Panc1 (cell line): ENCODE measurements at regions not wholly inside any gene's neighbourhood (a gene's known extent, or its start where the extent isn't known, plus 50 kb on each side); places are given as distances from the start of the nearest gene placed in this dataset.

Source experiments
- ATAC-seq: fragments of 200-7000 bp; cut with Tn5 transposase; 2 replicates; pipeline ENCODE4 v1.9.1; 2020; ENCODE audit warnings: mild to moderate bottlenecking, moderate library complexity
- BruUV-seq: library from RNA; stranded (reverse); fragments of 400-500 nt; replicated peaks from 2 replicates; lab custom pipeline; 2021; lab: Mats Ljungman, UMichigan
- CTCF ChIA-PET: fragments of 300-600 bp; sonication (Branson Sonifier 250); formaldehyde crosslinking; loops from one replicate; lab custom pipeline; 2022; ENCODE audit warnings: antibody characterized with exemption; lab: Charles Lee
- POLR2A ChIA-PET: fragments of 300-600 bp; sonication (Branson Sonifier 250); formaldehyde crosslinking; loops from one replicate; lab custom pipeline; 2022; ENCODE audit warnings: antibody characterized with exemption; lab: Charles Lee
- DNase-seq: peaks from one replicate; pipeline ENCODE4 v3.0.0-alpha.2; 2010; ENCODE audit warnings: low read depth, low spot score
- H3K27ac ChIP-seq: 2 replicates; pipeline ENCODE4 v1.5.1; 2011; ENCODE audit warnings: mild to moderate bottlenecking, low read length, inconsistent platforms
- H3K27me3 ChIP-seq: fragments of 200-500 bp; sonication (Bioruptor generic); 2 replicates; pipeline ENCODE4 v1.6.0; 2014; ENCODE audit warnings: low read length, inconsistent platforms; ENCODE audit not compliant: control insufficient read depth, insufficient read depth
- H3K36me3 ChIP-seq: fragments of 200-500 bp; sonication (Bioruptor generic); 2 replicates; pipeline ENCODE4 v1.5.1; 2014; ENCODE audit warnings: inconsistent platforms, mild to moderate bottlenecking, low read length, moderate library complexity; ENCODE audit not compliant: control insufficient read depth, insufficient read depth
- H3K4me1 ChIP-seq: 2 replicates; pipeline ENCODE4 v1.5.1; 2011; ENCODE audit warnings: inconsistent platforms, mild to moderate bottlenecking, low read length, moderate library complexity; ENCODE audit not compliant: control insufficient read depth, insufficient read depth
- H3K4me3 ChIP-seq, 2 experiments: 2 replicates each; pipeline ENCODE4 v1.5.1; 2011 to 2012; ENCODE audit warnings: low read depth in 2 of 2, low read length in 2 of 2, mild to moderate bottlenecking in 2 of 2, inconsistent platforms in 1 of 2, moderate library complexity in 1 of 2
- H3K9me3 ChIP-seq: fragments of 200-500 bp; sonication (Bioruptor generic); 2 replicates; pipeline ENCODE4 v1.5.1; 2014; ENCODE audit warnings: low read depth, mild to moderate bottlenecking, inconsistent platforms, low read length, moderate library complexity; ENCODE audit not compliant: control insufficient read depth, insufficient read depth
- CTCF ChIP-seq: fragments of 450-650 bp; IDR thresholded peaks from 2 replicates; pipeline ENCODE4 v1.5.1; 2017; ENCODE audit warnings: mild to moderate bottlenecking
- POLR2AphosphoS5 ChIP-seq: IDR thresholded peaks from 2 replicates; pipeline ENCODE4 v1.6.1; 2012; ENCODE audit warnings: mild to moderate bottlenecking, low read depth, low read length, moderate library complexity
- REST ChIP-seq, 2 experiments: IDR thresholded peaks; 2 replicates each; pipeline ENCODE4 v1.6.1; 2011 to 2012; ENCODE audit warnings: low read depth in 2 of 2, control low read depth in 1 of 2, low read length in 1 of 2, mild to moderate bottlenecking in 1 of 2, moderate library complexity in 1 of 2; ENCODE audit not compliant: insufficient read depth in 1 of 2
- SIN3A ChIP-seq: IDR thresholded peaks from 2 replicates; pipeline ENCODE4 v1.6.1; 2012; ENCODE audit warnings: low read depth, mild to moderate bottlenecking, low read length, moderate library complexity, borderline replicate concordance; ENCODE audit not compliant: insufficient read depth
- TCF7L2 ChIP-seq: IDR thresholded peaks from 2 replicates; pipeline ENCODE4 v1.6.1; 2011; ENCODE audit warnings: mild to moderate bottlenecking, low read depth, low read length, inconsistent platforms
- in situ Hi-C: cut with HindIII; loops from 2 replicates; pipeline ENCODE4 v1.10.0; 2016; ENCODE audit warnings: low sequenced_read_pairs, low pct_unique_long_range_greater_than_20kb
- intact Hi-C: fragments of 100-400 bp; cut with micrococcal nuclease; formaldehyde crosslinking; loops from one replicate; pipeline ENCODE4 v1.10.0; 2022; ENCODE audit not compliant: unreplicated experiment

- Histone ChIP-seq H3K9me3 (no peaks in the 10 kb centered on the region), H3K27me3 (no peaks in the 10 kb centered on the region), H3K4me3 (no peak overlapping the region), H3K36me3 (no peaks in the 10 kb centered on the region), H3K4me1 (no peaks in the 10 kb centered on the region), H3K27ac (no peak overlapping the region)
- ChIA-PET POLR2A (no interaction called here), CTCF (no interaction called here)
- BruUV-seq, result no TSS peak
- DNase-seq, result no peak
- intact Hi-C loops (no loop called here), in situ Hi-C loops (no loop called here)
- TF ChIP-seq SIN3A, result no peak
- TF ChIP-seq POLR2AphosphoS5, result no peak
- no peak for TF ChIP-seq TCF7L2
- TF ChIP-seq CTCF, result no peak
- no peak for TF ChIP-seq REST (IDR thresholded peaks at IDR 0.05; ENCODE audit: insufficient read depth in 1 of 2, low read depth in 2 of 2, low read length in 1 of 2)
- no peak for ATAC-seq
Observed at GRCh38 chr4:164081801-164082200, 587.3 kb downstream of the TMA16 start.

- TF ChIP-seq TCF7L2 (no peak), REST (IDR thresholded peaks at IDR 0.05; ENCODE audit: insufficient read depth in 1 of 2, low read depth in 2 of 2, low read length in 1 of 2) (no peak), CTCF (no peak), SIN3A (no peak), POLR2AphosphoS5 (no peak)
- Histone ChIP-seq H3K27me3 (no peaks in the 10 kb centered on the region), H3K36me3 (no peaks in the 10 kb centered on the region), H3K4me1 (no peaks in the 10 kb centered on the region), H3K4me3 (no peak overlapping the region), H3K9me3 (no peaks in the 10 kb centered on the region), H3K27ac (no peak overlapping the region)
- DNase-seq, result no peak
- intact Hi-C loops (no loop called here), in situ Hi-C loops (no loop called here)
- BruUV-seq, result no TSS peak
- ChIA-PET CTCF (no interaction called here), POLR2A (no interaction called here)
- no peak for ATAC-seq
Observed at GRCh38 chr4:164087733-164088132, 593.2 kb downstream of the TMA16 start.
